AG10803 (cell line): ENCODE measurements at regions not wholly inside any gene's neighbourhood (a gene's known extent, or its start where the extent isn't known, plus 50 kb on each side); places are given as distances from the start of the nearest gene placed in this dataset.
"Not testable (repeated sequence)": the region's sequence is repeated elsewhere in the genome, so short reads cannot be mapped to it uniquely, and the experiment has no call there.

Experiments
- DNase-seq: peaks from one replicate; pipeline ENCODE4 v3.0.0; 2010; ENCODE audit warnings: low read depth
- H3K4me3 ChIP-seq: 2 replicates; pipeline ENCODE4 v1.5.1; 2011; ENCODE audit warnings: mild to moderate bottlenecking, low read length, control low read depth
- CTCF ChIP-seq: conservative IDR thresholded peaks from 2 replicates; pipeline ENCODE4 v1.5.1; 2011; ENCODE audit warnings: mild to moderate bottlenecking, low read length, control low read depth, inconsistent platforms

GRCh38 chr17:62322313-62322712 is 58.0 kb upstream of the EFCAB3 start:
- DNase-seq, result no peak
- H3K4me3 ChIP-seq, result no peak overlapping the region
- no peak for TF ChIP-seq CTCF

GRCh38 chr17:62321451-62321850 is 58.9 kb upstream of the EFCAB3 start:
- DNase-seq, result peak; percentile 12
- H3K4me3 ChIP-seq, result no peak overlapping the region
- TF ChIP-seq CTCF, result no peak

GRCh38 chr17:62319846-62320245 is 60.5 kb upstream of the EFCAB3 start:
- DNase-seq, result no peak

GRCh38 chr17:62309396-62309795 is 71.0 kb upstream of the EFCAB3 start:
- no peak for DNase-seq
- no peak for TF ChIP-seq CTCF
- no peak overlapping the region for H3K4me3 ChIP-seq

More at GRCh38 chr17:62319846-62320245, 60.5 kb upstream of the EFCAB3 start:
- H3K4me3 ChIP-seq, result no peak overlapping the region
- TF ChIP-seq CTCF, result no peak

- H3K4me3 ChIP-seq, result no peak overlapping the region
- DNase-seq, result no peak
- TF ChIP-seq CTCF, result no peak
Measured at GRCh38 chr17:62307196-62307595, 73.2 kb upstream of the EFCAB3 start.

- no peak overlapping the region for H3K4me3 ChIP-seq
- no peak for TF ChIP-seq CTCF
- no peak for DNase-seq
Measured at GRCh38 chr17:62303476-62303875, 76.9 kb upstream of the EFCAB3 start.

GRCh38 chr17:62300697-62301096 is 79.7 kb upstream of the EFCAB3 start:
- TF ChIP-seq CTCF, result no peak
- DNase-seq, result no peak
- H3K4me3 ChIP-seq, result no peak overlapping the region

- DNase-seq, H3K4me3 ChIP-seq: not testable (repeated sequence)
Measured at GRCh38 chr17:62275290-62275689, 105.1 kb upstream of the EFCAB3 start.

GRCh38 chr17:62268361-62268760 is 112.0 kb upstream of the EFCAB3 start:
- not testable (repeated sequence) for DNase-seq, H3K4me3 ChIP-seq

- DNase-seq, H3K4me3 ChIP-seq: not testable (repeated sequence)
Measured at GRCh38 chr17:62264974-62265373, 115.4 kb upstream of the EFCAB3 start.

- not testable (repeated sequence) for DNase-seq, H3K4me3 ChIP-seq
Measured at GRCh38 chr17:62255791-62256190, 124.6 kb upstream of the EFCAB3 start.

- peak; percentile 39 for DNase-seq
- H3K4me3 ChIP-seq, result not testable (repeated sequence)
Measured at GRCh38 chr17:62242076-62242475, 138.3 kb upstream of the EFCAB3 start.
